B cell (primary cell): ENCODE measurements at regions not wholly inside any gene's neighbourhood (a gene's known extent, or its start where the extent isn't known, plus 50 kb on each side); places are given as distances from the start of the nearest gene placed in this dataset.

Experiments
- ATAC-seq: fragments of 200-7000 bp; cut with Tn5 transposase; one replicate; pipeline ENCODE4 v1.10.0; 2021; ENCODE audit warnings: low read depth, mild to moderate bottlenecking, moderate number of reproducible peaks, moderate library complexity
- CTCF ChIA-PET: fragments of 350-600 bp; sonication (Branson Sonifier 250); formaldehyde crosslinking; loops from one replicate; lab custom pipeline; 2021; ENCODE audit warnings: antibody characterized with exemption, inconsistent platforms; lab: Charles Lee
- POLR2A ChIA-PET: fragments of 350-600 bp; sonication (Branson Sonifier 250); formaldehyde crosslinking; loops from one replicate; lab custom pipeline; 2021; ENCODE audit warnings: antibody characterized with exemption; lab: Charles Lee
- DNase-seq: peaks from one replicate; pipeline ENCODE4 v3.0.0; 2013
- H2AFZ ChIP-seq: 2 replicates; pipeline ENCODE4 v1.6.1; 2012; ENCODE audit warnings: mild to moderate bottlenecking, low read depth, low read length; ENCODE audit not compliant: insufficient read depth, poor library complexity, severe bottlenecking
- H3K27ac ChIP-seq, 2 donors: 1 replicate in 1 of 2; 2 replicates in 1 of 2; pipeline ENCODE4 v1.5.1; 2012 to 2013; ENCODE audit warnings: low read length in 2 of 2, mild to moderate bottlenecking in 2 of 2, moderate library complexity in 1 of 2
- H3K27me3 ChIP-seq, 4 experiments: fragments of 200-600 bp in 1 of 4; sonication (generic) in 1 of 4; replicated peaks in 1 of 4; 1 replicate in 2 of 4; 2 replicates in 2 of 4; pipeline versions ENCODE4 v1.6.1 to v1.7.0; 2013 to 2016; ENCODE audit warnings: low read length in 3 of 4, mild to moderate bottlenecking in 2 of 4, mixed read lengths in 1 of 4, moderate library complexity in 1 of 4; ENCODE audit not compliant: insufficient read depth in 4 of 4, control insufficient read depth in 3 of 4; ENCODE audit errors: control extremely low read depth in 1 of 4
- H3K36me3 ChIP-seq, 2 experiments: replicated peaks in 1 of 2; 1 replicate in 1 of 2; 2 replicates in 1 of 2; pipeline versions ENCODE4 v1.6.1 to v1.7.1; 2013; ENCODE audit warnings: low read length in 1 of 2; ENCODE audit not compliant: insufficient read depth in 2 of 2, control insufficient read depth in 1 of 2; ENCODE audit errors: control extremely low read depth in 1 of 2, extremely low read depth in 1 of 2
- H3K4me1 ChIP-seq, 2 donors: fragments of 200-600 bp in 1 of 2; sonication (generic) in 1 of 2; 1 replicate in 1 of 2; 2 replicates in 1 of 2; pipeline versions ENCODE4 v1.5.1 to v1.6.1; 2013 to 2017; ENCODE audit warnings: low read length in 2 of 2; ENCODE audit not compliant: control insufficient read depth in 2 of 2, insufficient read depth in 2 of 2
- H3K4me2 ChIP-seq: replicated peaks from 2 replicates; pipeline ENCODE3; 2012; ENCODE audit warnings: mild to moderate bottlenecking, low read depth, low read length; ENCODE audit not compliant: poor library complexity, severe bottlenecking
- H3K4me3 ChIP-seq, 5 experiments: fragments of 200-600 bp in 1 of 5; sonication (generic) in 1 of 5; 1 replicate in 3 of 5; 2 replicates in 2 of 5; pipeline versions ENCODE4 v1.5.1 to v1.7.0; 2011 to 2016; ENCODE audit warnings: low read length in 4 of 5, mild to moderate bottlenecking in 4 of 5, low read depth in 2 of 5, control low read depth in 1 of 5, moderate library complexity in 1 of 5; ENCODE audit not compliant: insufficient read depth in 1 of 5; ENCODE audit errors: control extremely low read depth in 1 of 5, extremely low read depth in 1 of 5
- H3K79me2 ChIP-seq: fragments of 200-600 bp; sonication (generic); one replicate; pipeline ENCODE4 v1.6.0; 2016; ENCODE audit warnings: low read length; ENCODE audit not compliant: control insufficient read depth, insufficient read depth
- H3K9ac ChIP-seq: fragments of 200-600 bp; sonication (generic); 2 replicates; pipeline ENCODE4 v1.6.1; 2017; ENCODE audit warnings: mild to moderate bottlenecking, low read length, moderate library complexity
- H3K9me3 ChIP-seq, 3 donors: one replicate each; pipeline versions ENCODE4 v1.6.1 to v1.7.1; 2013; ENCODE audit warnings: low read length in 2 of 3; ENCODE audit not compliant: control insufficient read depth in 2 of 3, insufficient read depth in 1 of 3; ENCODE audit errors: control extremely low read depth in 1 of 3
- H4K20me1 ChIP-seq: 2 replicates; pipeline ENCODE4 v1.6.0; 2012; ENCODE audit warnings: mild to moderate bottlenecking, low read length; ENCODE audit not compliant: insufficient read depth, control insufficient read depth, poor library complexity, severe bottlenecking
- H3K27ac Mint-ChIP-seq: one replicate; pipeline ENCODE4 v1.8.0; 2021; ENCODE audit warnings: mixed read lengths
- H3K27me3 Mint-ChIP-seq: one replicate; pipeline ENCODE4 v1.8.0; 2021; ENCODE audit warnings: mixed read lengths
- H3K4me1 Mint-ChIP-seq: one replicate; pipeline ENCODE4 v1.8.0; 2021; ENCODE audit warnings: mixed read lengths
- H3K4me3 Mint-ChIP-seq: one replicate; pipeline ENCODE4 v1.8.0; 2021; ENCODE audit warnings: mixed read lengths
- H3K9me3 Mint-ChIP-seq: one replicate; pipeline ENCODE4 v1.8.0; 2022; ENCODE audit warnings: mixed read lengths; ENCODE audit not compliant: insufficient read depth
- EZH2 ChIP-seq: IDR thresholded peaks from 2 replicates; pipeline ENCODE4 v1.6.1; 2012; ENCODE audit warnings: borderline replicate concordance, low read depth, mild to moderate bottlenecking, moderate library complexity, low read length; ENCODE audit not compliant: insufficient read depth, poor library complexity, severe bottlenecking
- WGBS: methylation state at CpG from one replicate; pipeline ENCODE4 v1.1.5; 2013; ENCODE audit warnings: missing lambda C conversion rate; ENCODE audit not compliant: insufficient coverage; 5-methylcytosine and 5-hydroxymethylcytosine counted together
- intact Hi-C: fragments of 100-400 bp; cut with micrococcal nuclease; formaldehyde crosslinking; loops from one replicate; pipeline ENCODE4 v1.10.0; 2022
- TF ChIP-seq, protein P1 (sequence below): fragments of 200-600 bp; IDR thresholded peaks from one replicate; pipeline ENCODE4 v1.8.0; 2022; ENCODE audit warnings: antibody characterized with exemption, mild to moderate bottlenecking

- POLR2A ChIA-PET, result interaction anchor here (1.1 to 1.4 kb wide), 2 partner anchors 14 to 72 kb away, joined by 3 to 4 read pairs; no protein-coding TSS in a partner anchor
- Histone ChIP-seq H3K9me3 (peaks cover 0 to 4% (median 0%) of the 10 kb centered on the region in 3 donors), H3K36me3 (no peaks in the 10 kb centered on the region), H4K20me1 (no peaks in the 10 kb centered on the region), H2AFZ (no peak overlapping the region), H3K4me3 (peak overlapping the region in 1 of 5 experiments; percentile 8), H3K27me3 (no peaks in the 10 kb centered on the region), H3K27ac (no peak overlapping the region), H3K9ac (no peak overlapping the region), H3K4me2 (peak overlapping the region; percentile 31), H3K79me2 (no peaks in the 10 kb centered on the region), H3K4me1 (peaks cover 40 to 42% of the 10 kb centered on the region in 2 donors)
- Mint-ChIP-seq H3K27ac (peak overlapping the region; percentile 38), H3K9me3 (no peaks in the 10 kb centered on the region), H3K27me3 (no peaks in the 10 kb centered on the region), H3K4me3 (peak overlapping the region; percentile 23), H3K4me1 (peaks cover 54% of the 10 kb centered on the region)
- DNase-seq, result peak; percentile 64
- TF ChIP-seq, protein P1, sequence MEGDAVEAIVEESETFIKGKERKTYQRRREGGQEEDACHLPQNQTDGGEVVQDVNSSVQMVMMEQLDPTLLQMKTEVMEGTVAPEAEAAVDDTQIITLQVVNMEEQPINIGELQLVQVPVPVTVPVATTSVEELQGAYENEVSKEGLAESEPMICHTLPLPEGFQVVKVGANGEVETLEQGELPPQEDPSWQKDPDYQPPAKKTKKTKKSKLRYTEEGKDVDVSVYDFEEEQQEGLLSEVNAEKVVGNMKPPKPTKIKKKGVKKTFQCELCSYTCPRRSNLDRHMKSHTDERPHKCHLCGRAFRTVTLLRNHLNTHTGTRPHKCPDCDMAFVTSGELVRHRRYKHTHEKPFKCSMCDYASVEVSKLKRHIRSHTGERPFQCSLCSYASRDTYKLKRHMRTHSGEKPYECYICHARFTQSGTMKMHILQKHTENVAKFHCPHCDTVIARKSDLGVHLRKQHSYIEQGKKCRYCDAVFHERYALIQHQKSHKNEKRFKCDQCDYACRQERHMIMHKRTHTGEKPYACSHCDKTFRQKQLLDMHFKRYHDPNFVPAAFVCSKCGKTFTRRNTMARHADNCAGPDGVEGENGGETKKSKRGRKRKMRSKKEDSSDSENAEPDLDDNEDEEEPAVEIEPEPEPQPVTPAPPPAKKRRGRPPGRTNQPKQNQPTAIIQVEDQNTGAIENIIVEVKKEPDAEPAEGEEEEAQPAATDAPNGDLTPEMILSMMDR, result no peak
- TF ChIP-seq EZH2, result no peak
- CTCF ChIA-PET, result interaction anchor here (0.9 to 2.3 kb wide), 5 partner anchors 9 to 276 kb away, joined by 3 to 6 read pairs (median 6); no protein-coding TSS in a partner anchor
- intact Hi-C loops, result loop anchor here (5.0 to 10.0 kb wide), 2 partner anchors 36 to 47 kb away; no protein-coding TSS in a partner anchor
- peak; percentile 79 for ATAC-seq
- 29% methylated on average over 1 of the region's 4 CpGs for WGBS
Measured at GRCh38 chr2:234411793-234412192, 85.1 kb downstream of the ARL4C start.

DNA sequence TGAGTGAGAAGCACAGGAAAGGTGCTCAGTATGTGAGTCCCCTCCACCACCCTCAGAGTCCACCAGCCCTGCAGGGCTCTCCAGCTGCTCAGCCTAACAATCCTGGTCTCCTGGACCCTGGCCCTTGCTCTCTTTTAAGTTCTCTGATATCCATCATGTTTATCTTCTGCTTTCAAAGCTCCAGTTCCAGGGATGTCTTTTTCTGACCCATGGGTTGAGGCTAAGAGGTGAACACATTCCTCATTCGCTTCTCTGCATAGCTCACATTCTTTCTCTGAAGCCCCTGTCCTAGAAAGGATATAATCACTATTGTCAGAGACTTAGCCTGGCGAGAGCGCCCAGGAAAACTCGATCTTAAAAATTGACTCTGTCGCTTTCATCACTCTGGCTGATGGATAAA, 86.4 kb downstream of the ARL4C start:
- Mint-ChIP-seq H3K4me3 (no peak overlapping the region), H3K4me1 (peaks cover 45% of the 10 kb centered on the region), H3K9me3 (no peaks in the 10 kb centered on the region), H3K27ac (no peak overlapping the region), H3K27me3 (no peaks in the 10 kb centered on the region)
- intact Hi-C loops, result loop anchor here (5.0 to 10.0 kb wide), 2 partner anchors 37 to 46 kb away; no protein-coding TSS in a partner anchor
- ATAC-seq (no peak), DNase-seq (no peak)
- no peak overlapping the region for H2AFZ ChIP-seq
- no peaks in the 10 kb centered on the region for H4K20me1 ChIP-seq
- H3K27me3 ChIP-seq, result no peaks in the 10 kb centered on the region
- CTCF ChIA-PET, result interaction anchor here (1.0 kb wide), 1 partner anchor 318 kb away, joined by 3 read pairs; no protein-coding TSS in a partner anchor
- POLR2A ChIA-PET, result no interaction called here
- no peak overlapping the region for H3K4me2 ChIP-seq
- H3K4me3 ChIP-seq, result no peak overlapping the region
- no peak for TF ChIP-seq EZH2
- TF ChIP-seq, protein P1, result no peak
- no peaks in the 10 kb centered on the region for H3K79me2 ChIP-seq
- WGBS, result 95% methylated on average over 4 of the region's 5 CpGs
- H3K36me3 ChIP-seq, result no peaks in the 10 kb centered on the region
- H3K9me3 ChIP-seq, result no peaks in the 10 kb centered on the region
- H3K27ac ChIP-seq, result no peak overlapping the region
- peaks cover 32 to 33% of the 10 kb centered on the region in 2 donors for H3K4me1 ChIP-seq
- H3K9ac ChIP-seq, result no peak overlapping the region
